Fibroblast of lung (primary cell): ENCODE measurements at regions not wholly inside any gene's neighbourhood (a gene's known extent, or its start where the extent isn't known, plus 50 kb on each side); places are given as distances from the start of the nearest gene placed in this dataset.

Experiments used
- EZH2 ChIP-seq: IDR thresholded peaks from 2 replicates; pipeline ENCODE4 v1.5.1; 2012; ENCODE audit warnings: low read length, control low read depth, mild to moderate bottlenecking; ENCODE audit errors: missing control alignments
- TF ChIP-seq, protein P1 (sequence below), 2 donors: IDR thresholded peaks in 1 of 2; conservative IDR thresholded peaks in 1 of 2; 1 replicate in 1 of 2; 2 replicates in 1 of 2; pipeline ENCODE4 v1.5.1; 2011 to 2012; ENCODE audit warnings: low read length in 2 of 2, control low read depth in 1 of 2, inconsistent platforms in 1 of 2, low read depth in 1 of 2, mild to moderate bottlenecking in 1 of 2

DNA sequence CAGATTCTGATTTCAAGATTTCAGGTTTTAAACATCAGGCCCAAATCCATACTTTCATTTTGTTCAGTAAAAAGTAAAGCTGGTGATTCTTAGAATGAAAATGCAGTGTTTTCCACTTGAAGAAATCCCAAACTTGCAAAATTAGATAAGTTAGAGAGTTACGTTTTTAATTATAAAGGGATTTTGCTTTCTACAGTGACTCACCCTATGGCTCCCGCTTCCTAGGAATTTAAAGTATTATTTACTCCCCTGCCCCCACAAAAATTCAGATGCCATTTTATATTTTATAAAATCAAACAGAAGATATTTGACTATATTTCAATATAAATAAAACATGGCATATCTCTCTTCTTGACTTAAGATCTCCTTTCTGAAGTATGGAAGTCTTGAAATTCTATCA, 402.9 kb downstream of the ZSWIM6 start:
- TF ChIP-seq, protein P1, sequence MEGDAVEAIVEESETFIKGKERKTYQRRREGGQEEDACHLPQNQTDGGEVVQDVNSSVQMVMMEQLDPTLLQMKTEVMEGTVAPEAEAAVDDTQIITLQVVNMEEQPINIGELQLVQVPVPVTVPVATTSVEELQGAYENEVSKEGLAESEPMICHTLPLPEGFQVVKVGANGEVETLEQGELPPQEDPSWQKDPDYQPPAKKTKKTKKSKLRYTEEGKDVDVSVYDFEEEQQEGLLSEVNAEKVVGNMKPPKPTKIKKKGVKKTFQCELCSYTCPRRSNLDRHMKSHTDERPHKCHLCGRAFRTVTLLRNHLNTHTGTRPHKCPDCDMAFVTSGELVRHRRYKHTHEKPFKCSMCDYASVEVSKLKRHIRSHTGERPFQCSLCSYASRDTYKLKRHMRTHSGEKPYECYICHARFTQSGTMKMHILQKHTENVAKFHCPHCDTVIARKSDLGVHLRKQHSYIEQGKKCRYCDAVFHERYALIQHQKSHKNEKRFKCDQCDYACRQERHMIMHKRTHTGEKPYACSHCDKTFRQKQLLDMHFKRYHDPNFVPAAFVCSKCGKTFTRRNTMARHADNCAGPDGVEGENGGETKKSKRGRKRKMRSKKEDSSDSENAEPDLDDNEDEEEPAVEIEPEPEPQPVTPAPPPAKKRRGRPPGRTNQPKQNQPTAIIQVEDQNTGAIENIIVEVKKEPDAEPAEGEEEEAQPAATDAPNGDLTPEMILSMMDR (conservative IDR thresholded peaks at IDR 0.05 in 1 of 2, IDR thresholded peaks at IDR 0.05 in 1 of 2; ENCODE audit: low read depth in 1 of 2, low read length in 2 of 2), result no peak
- no peak for TF ChIP-seq EZH2
